GM13976 (cell line): ENCODE measurements at regions not wholly inside any gene's neighbourhood (a gene's known extent, or its start where the extent isn't known, plus 50 kb on each side); places are given as distances from the start of the nearest gene placed in this dataset.

Experiments
- DNase-seq: peaks from one replicate; pipeline ENCODE4 v3.0.0; 2012; ENCODE audit warnings: low spot score
- CTCF ChIP-seq: IDR thresholded peaks from 2 replicates; pipeline ENCODE4 v1.5.1; 2012; ENCODE audit warnings: borderline replicate concordance, mild to moderate bottlenecking; ENCODE audit not compliant: insufficient read depth; ENCODE audit errors: extremely low read depth, missing control alignments, control extremely low read depth
- in situ Hi-C: fragments of 300-500 bp; cut with MboI; formaldehyde crosslinking; loops from one replicate; pipeline ENCODE4 v1.12.0; 2022; ENCODE audit warnings: low sequenced_read_pairs, mixed read lengths, inconsistent platforms; ENCODE audit not compliant: unreplicated experiment

- DNase-seq = no peak
- in situ Hi-C loops = no loop called here
- no peak for TF ChIP-seq CTCF
These were observed 723.7 kb upstream of the AGA start for GRCh38 chr4:178165951-178166308.

GRCh38 chr4:178173771-178174170 is 731.5 kb upstream of the AGA start:
- DNase-seq = no peak
- in situ Hi-C loops = no loop called here
- TF ChIP-seq CTCF = no peak

- TF ChIP-seq CTCF = no peak
- in situ Hi-C loops = no loop called here
These were observed 732.5 kb upstream of the AGA start for GRCh38 chr4:178174756-178175155.

GRCh38 chr4:178185517-178185916 is 743.3 kb upstream of the AGA start:
- TF ChIP-seq CTCF = no peak
- DNase-seq = no peak
- in situ Hi-C loops = no loop called here

More at GRCh38 chr4:178174756-178175155, 732.5 kb upstream of the AGA start:
- no peak for DNase-seq

GRCh38 chr4:178192611-178193010 is 750.4 kb upstream of the AGA start:
- TF ChIP-seq CTCF = no peak
- in situ Hi-C loops = no loop called here
- DNase-seq = no peak

- in situ Hi-C loops = no loop called here
- no peak for DNase-seq
- no peak for TF ChIP-seq CTCF
These were observed 754.6 kb upstream of the AGA start for GRCh38 chr4:178196751-178197374.
